Right lobe of liver (tissue), 4 donors: ENCODE measurements at regions not wholly inside any gene's neighbourhood (a gene's known extent, or its start where the extent isn't known, plus 50 kb on each side); places are given as distances from the start of the nearest gene placed in this dataset.

Experiments used
- CTCF ChIP-seq, 4 donors: fragments of 200-600 bp in 3 of 4; fragments of 450-650 bp in 1 of 4; IDR thresholded peaks; one replicate each; pipeline versions ENCODE4 v1.5.1 to v1.8.0; 2016 to 2022; ENCODE audit warnings: antibody characterized with exemption in 4 of 4, mild to moderate bottlenecking in 2 of 4
- POLR2A ChIP-seq: fragments of 450-650 bp; IDR thresholded peaks from one replicate; pipeline ENCODE4 v1.6.1; 2017; ENCODE audit warnings: antibody characterized with exemption, mild to moderate bottlenecking
- donor health status: DM: no; HTN: no; CAD: no.
- donor health status: DM: no; HTN: no; CAD: no.
- donor health status: DM: no; HTN: yes; CAD: no.

- TF ChIP-seq CTCF (IDR thresholded peaks at IDR 0.05) (no peak), POLR2A (no peak)
These were observed 2012.5 kb upstream of the LRRTM1 start for GRCh38 chr2:82317012-82317411.
